Gastrocnemius medialis (tissue), 4 donors: ENCODE measurements at regions not wholly inside any gene's neighbourhood (a gene's known extent, or its start where the extent isn't known, plus 50 kb on each side); places are given as distances from the start of the nearest gene placed in this dataset.

Source experiments
- ATAC-seq, 2 donors: fragments of 150-250 bp; one replicate each; pipeline ENCODE4 v1.9.1; 2016
- DNase-seq, 2 donors: peaks; one replicate each; pipeline ENCODE4 v3.0.0-alpha.2; 2019
- H3K27ac ChIP-seq, 4 donors: fragments of 200-600 bp; sonication (generic); 1 replicate in 1 of 4; 2 replicates in 3 of 4; pipeline ENCODE4 v1.5.1; 2016 to 2018; ENCODE audit warnings: mild to moderate bottlenecking in 2 of 4, moderate library complexity in 1 of 4
- H3K27me3 ChIP-seq, 3 donors: fragments of 200-600 bp; sonication (generic) in 2 of 3; 1 replicate in 1 of 3; 2 replicates in 2 of 3; pipeline versions ENCODE4 v1.5.1 to v1.6.0; 2016 to 2019; ENCODE audit warnings: mild to moderate bottlenecking in 1 of 3, moderate library complexity in 1 of 3
- H3K36me3 ChIP-seq, 2 donors: fragments of 200-600 bp; sonication (generic) in 1 of 2; one replicate each; pipeline ENCODE4 v1.5.1; 2017 to 2018
- H3K4me1 ChIP-seq, 2 donors: fragments of 200-600 bp; sonication (generic) in 1 of 2; one replicate each; pipeline ENCODE4 v1.5.1; 2016 to 2017; ENCODE audit warnings: mild to moderate bottlenecking in 2 of 2
- H3K4me3 ChIP-seq, 4 donors: fragments of 200-600 bp; sonication (generic) in 3 of 4; 1 replicate in 1 of 4; 2 replicates in 3 of 4; pipeline ENCODE4 v1.5.1; 2016 to 2019; ENCODE audit warnings: mild to moderate bottlenecking in 2 of 4
- H3K9me3 ChIP-seq, 3 donors: fragments of 200-600 bp; sonication (generic) in 2 of 3; 1 replicate in 1 of 3; 2 replicates in 2 of 3; pipeline ENCODE4 v1.5.1; 2016 to 2019
- CTCF ChIP-seq, 5 experiments: fragments of 450-650 bp in 3 of 5; fragments of 200-600 bp in 2 of 5; sonication (generic) in 2 of 5; IDR thresholded peaks in 4 of 5; conservative IDR thresholded peaks in 1 of 5; 1 replicate in 4 of 5; 2 replicates in 1 of 5; pipeline ENCODE4 v1.5.1; 2016 to 2019; ENCODE audit warnings: antibody characterized with exemption in 5 of 5, mild to moderate bottlenecking in 3 of 5, moderate library complexity in 3 of 5
- POLR2A ChIP-seq, 2 donors: fragments of 450-650 bp; IDR thresholded peaks; one replicate each; pipeline ENCODE4 v1.6.1; 2017; ENCODE audit warnings: antibody characterized with exemption in 2 of 2, mild to moderate bottlenecking in 2 of 2, moderate library complexity in 2 of 2
- in situ Hi-C, 4 donors: fragments of 200-750 bp; cut with MboI; loops; one replicate each; pipeline versions ENCODE4 v1.15.0 to v1.8.0; 2017; ENCODE audit warnings: low sequenced_read_pairs in 4 of 4
- intact Hi-C: fragments of 100-400 bp; cut with DNase I; formaldehyde crosslinking; loops from one replicate; pipeline ENCODE4 v1.15.1; 2023; ENCODE audit warnings: low total_unique reads

DNA sequence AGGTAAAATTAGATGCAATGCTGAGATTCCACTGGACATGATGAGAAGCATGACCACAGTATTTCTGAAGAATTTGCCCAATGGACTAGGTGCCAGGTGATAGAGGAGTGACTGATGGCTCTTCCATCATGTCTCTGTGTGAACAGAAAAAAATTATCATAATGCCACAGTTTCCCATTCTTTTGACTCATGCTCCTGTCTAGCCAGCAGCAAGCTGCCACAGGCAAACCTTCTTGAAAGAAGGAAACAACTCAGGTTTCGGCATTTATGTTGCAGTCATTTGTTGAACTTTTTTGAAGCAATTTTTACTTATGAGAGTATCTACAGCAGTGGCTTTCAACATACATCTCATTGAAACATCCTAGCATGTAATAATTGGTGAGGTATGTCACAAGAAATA, 284.8 kb upstream of the CD180 start:
- no peaks in the 10 kb centered on the region for H3K36me3 ChIP-seq
- ATAC-seq (no peak), DNase-seq (no peak)
- peaks cover 2 to 4% of the 10 kb centered on the region in 2 donors for H3K4me1 ChIP-seq
- no peaks in the 10 kb centered on the region for H3K9me3 ChIP-seq
- H3K27me3 ChIP-seq, result no peaks in the 10 kb centered on the region
- H3K4me3 ChIP-seq, result no peak overlapping the region
- TF ChIP-seq POLR2A (IDR thresholded peaks at IDR 0.05) (no peak), CTCF (IDR thresholded peaks at IDR 0.05 in 4 of 5, conservative IDR thresholded peaks at IDR 0.05 in 1 of 5) (no peak)
- intact Hi-C loops (no loop called here), in situ Hi-C loops (loop anchor here in 3 of 4 donors (25.0 kb wide), 5 partner anchors 206 to 981 kb away; partner anchors contain the start of gene PIK3R1 (in 1 of the 3))
- no peak overlapping the region for H3K27ac ChIP-seq

DNA sequence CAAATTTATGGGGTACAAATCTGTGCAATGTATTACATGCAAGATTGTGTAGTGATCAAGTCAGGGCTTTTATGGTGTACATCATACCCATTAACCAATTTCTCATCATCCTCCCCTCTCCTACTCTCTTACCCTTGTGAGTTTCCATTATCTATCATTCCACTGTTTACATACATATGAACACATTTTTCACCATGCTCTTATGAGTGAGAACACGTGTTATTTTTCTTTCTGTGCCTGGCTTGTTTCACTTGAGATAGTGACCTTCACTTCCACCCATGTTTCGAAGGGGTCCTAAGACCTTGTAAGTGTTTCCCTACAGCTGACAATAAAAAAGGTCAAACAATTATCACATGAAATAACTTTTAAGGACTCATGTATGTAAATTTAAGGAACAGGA, 281.7 kb upstream of the CD180 start:
- TF ChIP-seq POLR2A (IDR thresholded peaks at IDR 0.05), result no peak
- no peak for TF ChIP-seq CTCF (IDR thresholded peaks at IDR 0.05 in 4 of 5, conservative IDR thresholded peaks at IDR 0.05 in 1 of 5)
- DNase-seq, result no peak
- Histone ChIP-seq H3K4me3 (no peak overlapping the region), H3K4me1 (peaks cover 4 to 11% of the 10 kb centered on the region in 2 donors), H3K27ac (no peak overlapping the region), H3K36me3 (no peaks in the 10 kb centered on the region), H3K9me3 (no peaks in the 10 kb centered on the region), H3K27me3 (no peaks in the 10 kb centered on the region)
- no peak for ATAC-seq
- in situ Hi-C loops (loop anchor here (5.0 to 25.0 kb wide), 7 partner anchors 209 to 984 kb away; partner anchors contain the start of gene PIK3R1 (in 1 of the 4)), intact Hi-C loops (loop anchor here (5.0 kb wide), 3 partner anchors 199 to 569 kb away; no protein-coding TSS in a partner anchor)

DNA sequence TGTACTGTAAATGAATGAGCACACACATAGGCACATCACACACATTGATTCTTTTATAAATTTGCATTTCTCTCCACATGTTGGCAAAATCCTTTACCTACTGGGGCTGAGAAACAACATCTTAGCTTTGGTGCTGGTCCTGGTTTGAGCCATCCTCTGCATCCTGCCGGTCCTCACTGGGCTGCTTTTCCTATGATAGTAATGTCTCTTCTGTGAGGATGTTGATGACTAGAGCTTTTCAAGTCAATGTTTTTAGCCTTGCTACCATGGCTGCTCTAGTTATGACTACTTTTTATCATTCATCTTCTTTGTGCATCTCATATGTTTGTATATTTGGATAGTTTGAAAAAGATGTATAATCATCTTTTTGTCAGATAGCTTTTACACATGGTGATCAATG, 280.4 kb upstream of the CD180 start:
- Histone ChIP-seq H3K27ac (peak overlapping the region; percentile 87 to 95 (median 90)), H3K27me3 (no peaks in the 10 kb centered on the region), H3K4me3 (no peak overlapping the region), H3K36me3 (no peaks in the 10 kb centered on the region), H3K4me1 (peaks cover 4 to 11% of the 10 kb centered on the region in 2 donors), H3K9me3 (no peaks in the 10 kb centered on the region)
- TF ChIP-seq CTCF (IDR thresholded peaks at IDR 0.05 in 4 of 5, conservative IDR thresholded peaks at IDR 0.05 in 1 of 5), result no peak
- no peak for TF ChIP-seq POLR2A (IDR thresholded peaks at IDR 0.05)
- in situ Hi-C loops, result loop anchor here (5.0 to 25.0 kb wide), 7 partner anchors 210 to 985 kb away; partner anchors contain the start of gene PIK3R1 (in 1 of the 4)
- DNase-seq (no peak), ATAC-seq (no peak)
- intact Hi-C loops, result loop anchor here (2.0 to 5.0 kb wide), 5 partner anchors 14 to 748 kb away; no protein-coding TSS in a partner anchor

GRCh38 chr5:67476531-67476930, 279.9 kb upstream of the CD180 start:
- in situ Hi-C loops (loop anchor here (5.0 to 25.0 kb wide), 7 partner anchors 211 to 986 kb away; partner anchors contain the start of gene PIK3R1 (in 1 of the 4)), intact Hi-C loops (loop anchor here (2.0 to 5.0 kb wide), 5 partner anchors 14 to 748 kb away; no protein-coding TSS in a partner anchor)
- Histone ChIP-seq H3K27ac (peak overlapping the region; percentile 87 to 95 (median 90)), H3K36me3 (no peaks in the 10 kb centered on the region), H3K4me1 (peaks cover 4 to 11% of the 10 kb centered on the region in 2 donors), H3K4me3 (no peak overlapping the region), H3K9me3 (no peaks in the 10 kb centered on the region), H3K27me3 (no peaks in the 10 kb centered on the region)
- TF ChIP-seq CTCF (IDR thresholded peaks at IDR 0.05 in 4 of 5, conservative IDR thresholded peaks at IDR 0.05 in 1 of 5) (no peak), POLR2A (IDR thresholded peaks at IDR 0.05) (no peak)
- DNase-seq (no peak), ATAC-seq (no peak)
